GM19239 (cell line): ENCODE measurements at regions not wholly inside any gene's neighbourhood (a gene's known extent, or its start where the extent isn't known, plus 50 kb on each side); places are given as distances from the start of the nearest gene placed in this dataset.
A peak's percentile ranks its signal among the peaks of the same experiment; 100 is the strongest.

ENCODE experiments used
- DNase-seq: peaks from one replicate; pipeline ENCODE4 v3.0.0; 2011; ENCODE audit warnings: low spot score; ENCODE audit not compliant: insufficient read length
- FAIRE-seq: peaks from 2 replicates; lab custom pipeline; 2011; peaks lifted over from hg19 to GRCh38; lab: Jason Lieb, UNC

- FAIRE-seq = no peak
- DNase-seq = no peak
Observed at GRCh38 chr3:101095693-101096430, 102.6 kb upstream of the ABI3BP start.

- no peak for DNase-seq
Observed at GRCh38 chr3:101091489-101091888, 98.3 kb upstream of the ABI3BP start.

GRCh38 chr3:101085752-101086151 lies 92.5 kb upstream of the ABI3BP start:
- DNase-seq (no peak), FAIRE-seq (no peak)

More at GRCh38 chr3:101091489-101091888, 98.3 kb upstream of the ABI3BP start:
- no peak for FAIRE-seq

GRCh38 chr3:101084404-101084803 lies 91.2 kb upstream of the ABI3BP start:
- FAIRE-seq (no peak), DNase-seq (no peak)

- DNase-seq = no peak
- FAIRE-seq = no peak
Observed at GRCh38 chr3:101081999-101082398, 88.8 kb upstream of the ABI3BP start.

GRCh38 chr3:101081446-101081845 lies 88.2 kb upstream of the ABI3BP start:
- FAIRE-seq = no peak
- DNase-seq = no peak

GRCh38 chr3:101077361-101078011 lies 84.3 kb upstream of the ABI3BP start:
- FAIRE-seq (no peak), DNase-seq (no peak)

- FAIRE-seq (no peak), DNase-seq (no peak)
Observed at GRCh38 chr3:101074518-101074917, 81.3 kb upstream of the ABI3BP start.

GRCh38 chr3:101072300-101072699 lies 79.1 kb upstream of the ABI3BP start:
- FAIRE-seq (no peak), DNase-seq (no peak)

- FAIRE-seq (no peak), DNase-seq (no peak)
Observed at GRCh38 chr3:101070799-101071121, 77.5 kb upstream of the ABI3BP start.

- peak; percentile 14 for DNase-seq
- FAIRE-seq = peak; percentile 68
Observed at GRCh38 chr3:101069901-101070798, 76.9 kb upstream of the ABI3BP start.

GRCh38 chr3:101068876-101069606 lies 75.8 kb upstream of the ABI3BP start:
- FAIRE-seq = no peak

GRCh38 chr3:101066711-101067129 lies 73.5 kb upstream of the ABI3BP start:
- FAIRE-seq = no peak
- no peak for DNase-seq

More at GRCh38 chr3:101068876-101069606, 75.8 kb upstream of the ABI3BP start:
- no peak for DNase-seq

GRCh38 chr3:101065962-101066361 lies 72.7 kb upstream of the ABI3BP start:
- FAIRE-seq (no peak), DNase-seq (no peak)

GRCh38 chr3:101063401-101063800 lies 70.2 kb upstream of the ABI3BP start:
- DNase-seq (no peak), FAIRE-seq (no peak)

GRCh38 chr3:101061312-101061711 lies 68.1 kb upstream of the ABI3BP start:
- no peak for FAIRE-seq
- no peak for DNase-seq

- DNase-seq (no peak), FAIRE-seq (no peak)
Observed at GRCh38 chr3:101050866-101051265, 57.6 kb upstream of the ABI3BP start.

- no peak for DNase-seq
- FAIRE-seq = no peak
Observed at GRCh38 chr3:101050046-101050445, 56.8 kb upstream of the ABI3BP start.

- FAIRE-seq = no peak
- no peak for DNase-seq
Observed at GRCh38 chr3:101049532-101049931, 56.3 kb upstream of the ABI3BP start.

- DNase-seq (no peak), FAIRE-seq (no peak)
Observed at GRCh38 chr3:101043687-101044078, 50.5 kb upstream of the ABI3BP start.
